ENCODE measurements at regions not wholly inside any gene's neighbourhood (a gene's known extent, or its start where the extent isn't known, plus 50 kb on each side); places are given as distances from the start of the nearest gene placed in this dataset.
A peak's percentile ranks its signal among the peaks of the same experiment; 100 is the strongest.

GRCh38 chr15:39445931-39446330 is 134.9 kb upstream of the THBS1 start:
- H3K36me3 Mint-ChIP-seq, result peaks cover 13% of the 10 kb centered on the region
- no peak overlapping the region for H3K4me3 Mint-ChIP-seq
- CTCF ChIA-PET, result interaction anchor here (0.8 kb wide), 1 partner anchor 274 kb away, joined by 3 read pairs; no protein-coding TSS in a partner anchor
- DNase-seq (ENCODE audit: low spot score), result no peak
- no peak overlapping the region for H3K27ac Mint-ChIP-seq
- ATAC-seq, result no peak
- TF ChIP-seq RORB (CRISPR knock-in tag; IDR thresholded peaks at IDR 0.05) (no peak), ZNF121 (CRISPR knock-in tag; IDR thresholded peaks at IDR 0.05) (no peak), TCF7 (CRISPR knock-in tag; IDR thresholded peaks at IDR 0.05; ENCODE audit: low read depth) (no peak), FOXP1 (CRISPR knock-in tag; IDR thresholded peaks at IDR 0.05; ENCODE audit: borderline replicate concordance) (no peak), MXD4 (CRISPR knock-in tag; IDR thresholded peaks at IDR 0.05; ENCODE audit: borderline replicate concordance) (no peak), PREB (CRISPR knock-in tag; IDR thresholded peaks at IDR 0.05; ENCODE audit: borderline replicate concordance) (no peak), MAX (CRISPR knock-in tag; IDR thresholded peaks at IDR 0.05) (no peak), SMAD4 (CRISPR knock-in tag; IDR thresholded peaks at IDR 0.05) (no peak), ZNF416 (CRISPR knock-in tag; IDR thresholded peaks at IDR 0.05) (no peak)
- H3K9me3 Mint-ChIP-seq, result peaks cover 19% of the 10 kb centered on the region
- POLR2A ChIA-PET, result no interaction called here
- no peaks in the 10 kb centered on the region; the same call in 1 of the 2 replicates for H3K27me3 Mint-ChIP-seq (ENCODE audit: low read depth)
- peaks cover 21% of the 10 kb centered on the region for H3K4me1 Mint-ChIP-seq

GRCh38 chr15:39447346-39447745 is 133.5 kb upstream of the THBS1 start:
- H3K27ac Mint-ChIP-seq, result no peak overlapping the region
- TF ChIP-seq FOXK1 (CRISPR knock-in tag; IDR thresholded peaks at IDR 0.05), result no peak
- TF ChIP-seq CTCF (IDR thresholded peaks at IDR 0.05), result no peak
- TF ChIP-seq ZNF281 (CRISPR knock-in tag; IDR thresholded peaks at IDR 0.05), result no peak
- no peak for TF ChIP-seq ZNF232 (CRISPR knock-in tag; IDR thresholded peaks at IDR 0.05)
- no peak for TF ChIP-seq ARID4B (CRISPR knock-in tag; IDR thresholded peaks at IDR 0.05; ENCODE audit: borderline replicate concordance)
- no peak for TF ChIP-seq NFATC4 (CRISPR knock-in tag; IDR thresholded peaks at IDR 0.05)
- ATAC-seq, result peak; percentile 41; the same call in 1 of the 2 replicates
- H3K4me1 Mint-ChIP-seq, result peaks cover 16% of the 10 kb centered on the region
- H3K27me3 Mint-ChIP-seq (ENCODE audit: low read depth), result no peaks in the 10 kb centered on the region; the same call in 1 of the 2 replicates
- no peak overlapping the region for H3K4me3 Mint-ChIP-seq
- DNase-seq (ENCODE audit: low spot score), result no peak
- peaks cover 14% of the 10 kb centered on the region for H3K36me3 Mint-ChIP-seq
- peaks cover 25% of the 10 kb centered on the region for H3K9me3 Mint-ChIP-seq
- ChIA-PET CTCF (interaction anchor here (1.1 kb wide), 1 partner anchor 9 kb away, joined by 3 read pairs; no protein-coding TSS in a partner anchor), POLR2A (no interaction called here)
